Breast epithelium (tissue), 4 donors: ENCODE measurements at regions not wholly inside any gene's neighbourhood (a gene's known extent, or its start where the extent isn't known, plus 50 kb on each side); places are given as distances from the start of the nearest gene placed in this dataset.

ENCODE experiments used
- DNase-seq, 2 donors: peaks; one replicate each; pipeline ENCODE4 v3.0.0-alpha.2; 2019; ENCODE audit warnings: low spot score in 2 of 2
- H3K27ac ChIP-seq, 2 donors: fragments of 200-600 bp; sonication (generic) in 1 of 2; one replicate each; pipeline ENCODE4 v1.5.1; 2016 to 2019; ENCODE audit warnings: mild to moderate bottlenecking in 1 of 2
- H3K27me3 ChIP-seq, 2 donors: fragments of 200-600 bp; sonication (generic) in 1 of 2; one replicate each; pipeline versions ENCODE4 v1.5.1 to v1.6.0; 2017 to 2019; ENCODE audit warnings: control low read depth in 1 of 2, mild to moderate bottlenecking in 1 of 2
- H3K36me3 ChIP-seq: fragments of 200-600 bp; one replicate; pipeline ENCODE4 v1.5.1; 2019
- H3K4me1 ChIP-seq, 2 donors: fragments of 200-600 bp; sonication (generic); one replicate each; pipeline ENCODE4 v1.5.1; 2016 to 2019; ENCODE audit warnings: control low read depth in 1 of 2
- H3K4me3 ChIP-seq, 3 donors: fragments of 200-600 bp; sonication (generic); 1 replicate in 2 of 3; 2 replicates in 1 of 3; pipeline ENCODE4 v1.5.1; 2016 to 2019; ENCODE audit warnings: mild to moderate bottlenecking in 3 of 3, moderate library complexity in 2 of 3
- H3K9me3 ChIP-seq, 2 donors: fragments of 200-600 bp; sonication (generic) in 1 of 2; one replicate each; pipeline ENCODE4 v1.5.1; 2016 to 2019; ENCODE audit warnings: control low read depth in 1 of 2
- CTCF ChIP-seq, 3 donors: fragments of 450-650 bp; IDR thresholded peaks; one replicate each; pipeline ENCODE4 v1.5.1; 2016 to 2017; ENCODE audit warnings: antibody characterized with exemption in 3 of 3, mild to moderate bottlenecking in 3 of 3, moderate library complexity in 3 of 3
- POLR2A ChIP-seq: fragments of 450-650 bp; IDR thresholded peaks from one replicate; pipeline ENCODE4 v1.6.1; 2016; ENCODE audit warnings: antibody characterized with exemption, mild to moderate bottlenecking, moderate library complexity
- POLR2AphosphoS5 ChIP-seq, 3 donors: sonication (generic); formaldehyde crosslinking; IDR thresholded peaks; one replicate each; pipeline ENCODE4 v1.6.1; 2017; ENCODE audit warnings: antibody characterized with exemption in 3 of 3
- intact Hi-C: fragments of 100-400 bp; cut with DNase I; formaldehyde crosslinking; loops from one replicate; pipeline ENCODE4 v1.15.1; 2023; ENCODE audit warnings: low total_unique reads

GRCh38 chr5:157961896-157962590 is 103.1 kb upstream of the CLINT1 start:
- no peaks in the 10 kb centered on the region for H3K36me3 ChIP-seq
- TF ChIP-seq CTCF (IDR thresholded peaks at IDR 0.05) (no peak), POLR2A (no peak), POLR2AphosphoS5 (IDR thresholded peaks at IDR 0.05) (no peak)
- H3K4me3 ChIP-seq: no peak overlapping the region
- DNase-seq: no peak
- H3K27me3 ChIP-seq: no peaks in the 10 kb centered on the region
- H3K27ac ChIP-seq: no peak overlapping the region
- H3K9me3 ChIP-seq: no peaks in the 10 kb centered on the region
- intact Hi-C loops: no loop called here
- no peaks in the 10 kb centered on the region for H3K4me1 ChIP-seq

- no peaks in the 10 kb centered on the region for H3K27me3 ChIP-seq
- H3K4me3 ChIP-seq: no peak overlapping the region
- H3K4me1 ChIP-seq: no peaks in the 10 kb centered on the region
- DNase-seq: no peak
- TF ChIP-seq CTCF (IDR thresholded peaks at IDR 0.05) (no peak), POLR2A (no peak), POLR2AphosphoS5 (IDR thresholded peaks at IDR 0.05) (no peak)
- H3K27ac ChIP-seq: no peak overlapping the region
- H3K36me3 ChIP-seq: no peaks in the 10 kb centered on the region
- intact Hi-C loops: no loop called here
- no peaks in the 10 kb centered on the region for H3K9me3 ChIP-seq
Measured at GRCh38 chr5:157961176-157961575, 102.2 kb upstream of the CLINT1 start.

- Histone ChIP-seq H3K27ac (no peak overlapping the region), H3K4me1 (no peaks in the 10 kb centered on the region), H3K9me3 (no peaks in the 10 kb centered on the region), H3K36me3 (no peaks in the 10 kb centered on the region), H3K27me3 (no peaks in the 10 kb centered on the region), H3K4me3 (no peak overlapping the region)
- intact Hi-C loops: no loop called here
- TF ChIP-seq CTCF (IDR thresholded peaks at IDR 0.05): no peak
- no peak for TF ChIP-seq POLR2A
- TF ChIP-seq POLR2AphosphoS5 (IDR thresholded peaks at IDR 0.05): no peak
- no peak for DNase-seq
Measured at GRCh38 chr5:157959370-157959769, 100.4 kb upstream of the CLINT1 start.

GRCh38 chr5:157956271-157956885 is 97.4 kb upstream of the CLINT1 start:
- no peak for TF ChIP-seq CTCF (IDR thresholded peaks at IDR 0.05)
- no peak for TF ChIP-seq POLR2AphosphoS5 (IDR thresholded peaks at IDR 0.05)
- no peak for TF ChIP-seq POLR2A
- intact Hi-C loops: no loop called here
- H3K9me3 ChIP-seq: no peaks in the 10 kb centered on the region
- no peaks in the 10 kb centered on the region for H3K4me1 ChIP-seq
- no peaks in the 10 kb centered on the region for H3K27me3 ChIP-seq
- no peak overlapping the region for H3K4me3 ChIP-seq
- no peak overlapping the region for H3K27ac ChIP-seq
- no peaks in the 10 kb centered on the region for H3K36me3 ChIP-seq
- no peak for DNase-seq

- intact Hi-C loops: no loop called here
- Histone ChIP-seq H3K36me3 (no peaks in the 10 kb centered on the region), H3K9me3 (no peaks in the 10 kb centered on the region), H3K27me3 (no peaks in the 10 kb centered on the region), H3K4me3 (no peak overlapping the region), H3K27ac (no peak overlapping the region), H3K4me1 (no peaks in the 10 kb centered on the region)
- TF ChIP-seq POLR2AphosphoS5 (IDR thresholded peaks at IDR 0.05): no peak
- no peak for TF ChIP-seq CTCF (IDR thresholded peaks at IDR 0.05)
- no peak for TF ChIP-seq POLR2A
- no peak for DNase-seq
Measured at GRCh38 chr5:157955541-157956172, 96.7 kb upstream of the CLINT1 start.
